ENCODE measurements at regions not wholly inside any gene's neighbourhood (a gene's known extent, or its start where the extent isn't known, plus 50 kb on each side); places are given as distances from the start of the nearest gene placed in this dataset.

DNA sequence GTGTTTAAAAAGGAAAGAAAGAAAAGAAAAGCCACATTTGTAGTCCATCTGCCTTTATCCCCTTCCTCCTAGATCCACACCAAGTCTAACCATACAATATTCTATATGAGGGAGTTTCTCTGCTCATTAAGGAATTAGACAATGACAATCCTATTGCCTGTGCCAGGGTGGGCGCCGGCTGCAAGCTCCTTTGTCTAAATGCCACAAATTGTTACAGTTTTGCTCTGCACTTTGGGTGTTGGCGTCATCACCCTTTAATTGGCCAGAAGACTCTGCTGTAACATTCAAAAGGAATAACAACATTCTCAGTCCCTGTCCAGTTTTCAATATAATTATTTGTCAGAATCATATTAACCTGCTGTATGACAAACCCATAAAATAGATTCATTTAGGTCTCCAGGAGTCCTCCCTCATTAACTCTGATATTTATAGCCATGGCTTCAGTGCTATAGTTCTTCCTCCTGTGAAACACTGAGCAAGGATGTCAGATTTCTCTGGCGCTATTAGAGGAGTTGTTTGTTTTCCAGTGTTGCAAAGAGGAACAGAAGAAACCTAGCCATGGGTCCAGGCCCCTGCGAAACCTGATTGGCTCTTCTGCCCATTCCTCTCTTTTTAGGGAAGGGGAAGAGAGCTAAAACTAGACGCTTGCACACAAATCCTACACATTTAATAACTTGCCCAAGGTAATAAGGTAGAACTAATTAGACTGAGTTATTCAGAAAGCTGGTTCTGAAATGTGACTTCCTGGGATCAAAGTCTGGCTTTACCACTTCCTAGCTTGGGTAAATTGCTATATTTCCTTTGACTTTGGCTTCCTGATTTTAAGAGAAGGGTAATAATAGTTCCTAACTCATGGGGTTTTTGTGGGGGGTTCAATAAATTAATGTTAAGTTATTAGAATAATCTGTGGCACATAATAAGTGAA lies 112.4 kb downstream of the CD47 start:
- H3K4me3 ChIP-seq (ENCODE audit: control insufficient read depth, low read depth, low read length): no peak overlapping the region
- TF ChIP-seq, protein P1, sequence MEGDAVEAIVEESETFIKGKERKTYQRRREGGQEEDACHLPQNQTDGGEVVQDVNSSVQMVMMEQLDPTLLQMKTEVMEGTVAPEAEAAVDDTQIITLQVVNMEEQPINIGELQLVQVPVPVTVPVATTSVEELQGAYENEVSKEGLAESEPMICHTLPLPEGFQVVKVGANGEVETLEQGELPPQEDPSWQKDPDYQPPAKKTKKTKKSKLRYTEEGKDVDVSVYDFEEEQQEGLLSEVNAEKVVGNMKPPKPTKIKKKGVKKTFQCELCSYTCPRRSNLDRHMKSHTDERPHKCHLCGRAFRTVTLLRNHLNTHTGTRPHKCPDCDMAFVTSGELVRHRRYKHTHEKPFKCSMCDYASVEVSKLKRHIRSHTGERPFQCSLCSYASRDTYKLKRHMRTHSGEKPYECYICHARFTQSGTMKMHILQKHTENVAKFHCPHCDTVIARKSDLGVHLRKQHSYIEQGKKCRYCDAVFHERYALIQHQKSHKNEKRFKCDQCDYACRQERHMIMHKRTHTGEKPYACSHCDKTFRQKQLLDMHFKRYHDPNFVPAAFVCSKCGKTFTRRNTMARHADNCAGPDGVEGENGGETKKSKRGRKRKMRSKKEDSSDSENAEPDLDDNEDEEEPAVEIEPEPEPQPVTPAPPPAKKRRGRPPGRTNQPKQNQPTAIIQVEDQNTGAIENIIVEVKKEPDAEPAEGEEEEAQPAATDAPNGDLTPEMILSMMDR (IDR thresholded peaks at IDR 0.05; ENCODE audit: control insufficient read depth, insufficient read depth, low read depth, low read length, missing control alignments): no peak
- no peak for DNase-seq (ENCODE audit: low read depth)

DNA sequence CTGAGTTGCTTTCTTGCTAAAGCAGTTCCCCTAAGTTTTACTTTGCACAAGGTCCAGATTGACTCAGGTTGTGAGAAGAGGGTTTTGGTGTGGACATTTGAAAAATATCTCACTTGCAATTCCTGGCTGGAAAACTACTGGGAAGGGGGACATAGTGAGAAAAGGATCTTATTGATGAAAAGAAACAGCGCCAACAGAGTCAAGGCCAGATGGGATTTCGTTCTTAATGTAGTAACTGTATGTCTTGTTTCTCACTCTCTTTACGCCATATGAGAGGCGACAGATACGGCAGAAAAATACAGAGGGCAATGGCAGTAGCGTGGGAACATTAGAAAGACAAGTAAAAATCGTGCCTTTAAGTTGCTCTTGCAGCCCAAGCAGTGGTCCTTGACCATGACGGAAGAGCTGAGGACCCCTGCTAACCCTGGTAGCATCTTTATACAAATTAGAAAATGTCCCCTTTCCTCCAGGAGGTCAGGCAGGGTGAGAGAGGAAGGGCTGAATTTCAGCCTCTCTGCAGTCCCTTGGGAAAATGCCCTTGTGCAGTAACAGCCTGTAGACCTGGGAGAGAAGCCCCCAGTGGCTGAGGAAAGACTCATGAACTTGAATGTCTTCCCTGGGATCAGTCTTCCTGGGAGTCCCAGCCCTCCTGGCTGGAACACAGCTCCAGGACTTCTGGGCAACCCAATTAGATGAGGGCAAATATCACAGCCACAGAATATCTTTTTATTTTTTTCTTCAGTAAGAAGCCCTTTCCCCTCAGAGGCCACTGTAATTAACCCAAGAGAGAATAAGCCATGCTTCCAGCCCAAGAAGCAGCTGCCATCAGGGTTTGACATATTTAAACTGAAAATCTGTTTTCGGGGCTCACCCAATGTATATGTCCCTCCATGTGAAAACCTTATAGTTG lies 113.4 kb downstream of the CD47 start:
- no peak overlapping the region for H3K4me3 ChIP-seq (ENCODE audit: control insufficient read depth, low read depth, low read length)
- DNase-seq (ENCODE audit: low read depth): no peak
- TF ChIP-seq, protein P1 (IDR thresholded peaks at IDR 0.05; ENCODE audit: control insufficient read depth, insufficient read depth, low read depth, low read length, missing control alignments): no peak

- TF ChIP-seq, protein P1 (IDR thresholded peaks at IDR 0.05; ENCODE audit: control insufficient read depth, insufficient read depth, low read depth, low read length, missing control alignments): no peak
Observed at GRCh38 chr3:107976202-107976800, 114.5 kb downstream of the CD47 start.

GRCh38 chr3:107975529-107976201 lies 115.2 kb downstream of the CD47 start:
- H3K4me3 ChIP-seq (ENCODE audit: control insufficient read depth, low read depth, low read length): no peak overlapping the region
- TF ChIP-seq, protein P1 (IDR thresholded peaks at IDR 0.05; ENCODE audit: control insufficient read depth, insufficient read depth, low read depth, low read length, missing control alignments): no peak
- no peak for DNase-seq (ENCODE audit: low read depth)

More at GRCh38 chr3:107976202-107976800, 114.5 kb downstream of the CD47 start:
- no peak for DNase-seq (ENCODE audit: low read depth)
- H3K4me3 ChIP-seq (ENCODE audit: control insufficient read depth, low read depth, low read length): no peak overlapping the region

GRCh38 chr3:107973961-107974360 lies 116.9 kb downstream of the CD47 start:
- DNase-seq (ENCODE audit: low read depth): no peak
- TF ChIP-seq, protein P1 (IDR thresholded peaks at IDR 0.05; ENCODE audit: control insufficient read depth, insufficient read depth, low read depth, low read length, missing control alignments): no peak

GRCh38 chr3:107973152-107973551 lies 117.7 kb downstream of the CD47 start:
- TF ChIP-seq, protein P1 (IDR thresholded peaks at IDR 0.05; ENCODE audit: control insufficient read depth, insufficient read depth, low read depth, low read length, missing control alignments): no peak
- no peak overlapping the region for H3K4me3 ChIP-seq (ENCODE audit: control insufficient read depth, low read depth, low read length)
- DNase-seq (ENCODE audit: low read depth): no peak

More at GRCh38 chr3:107973961-107974360, 116.9 kb downstream of the CD47 start:
- no peak overlapping the region for H3K4me3 ChIP-seq (ENCODE audit: control insufficient read depth, low read depth, low read length)
